GM18873 (cell line): ENCODE measurements at regions not wholly inside any gene's neighbourhood (a gene's known extent, or its start where the extent isn't known, plus 50 kb on each side); places are given as distances from the start of the nearest gene placed in this dataset.
"Not testable (repeated sequence)": the region's sequence is repeated elsewhere in the genome, so short reads cannot be mapped to it uniquely, and the experiment has no call there.

ENCODE experiments used
- ATAC-seq: cut with Tn5 transposase; IDR thresholded peaks from one replicate; pipeline ENCODE4 v1.9.1; 2021; ENCODE audit warnings: mild to moderate bottlenecking, moderate library complexity, moderate number of reproducible peaks; ENCODE audit not compliant: unreplicated experiment, low FRiP score

DNA sequence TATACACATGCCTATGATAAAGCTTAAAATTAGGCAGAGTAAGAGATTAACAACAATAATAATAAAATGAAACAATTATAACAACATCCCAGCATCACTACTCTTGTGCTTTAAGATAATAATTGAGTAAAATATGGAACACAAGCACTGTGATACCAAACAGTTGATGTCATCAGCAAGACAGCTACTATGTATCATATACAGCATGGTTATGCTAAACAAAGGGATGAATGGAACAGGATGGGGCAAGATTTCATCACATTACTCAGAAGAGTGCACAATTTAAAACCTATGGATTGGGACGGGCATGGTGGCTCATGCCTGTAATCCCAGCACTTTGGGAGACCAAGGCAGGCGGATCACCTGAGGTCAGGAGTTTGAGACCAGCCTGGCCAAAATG is 1221.0 kb downstream of the SUCLG1 start:
- no peak for ATAC-seq

DNA sequence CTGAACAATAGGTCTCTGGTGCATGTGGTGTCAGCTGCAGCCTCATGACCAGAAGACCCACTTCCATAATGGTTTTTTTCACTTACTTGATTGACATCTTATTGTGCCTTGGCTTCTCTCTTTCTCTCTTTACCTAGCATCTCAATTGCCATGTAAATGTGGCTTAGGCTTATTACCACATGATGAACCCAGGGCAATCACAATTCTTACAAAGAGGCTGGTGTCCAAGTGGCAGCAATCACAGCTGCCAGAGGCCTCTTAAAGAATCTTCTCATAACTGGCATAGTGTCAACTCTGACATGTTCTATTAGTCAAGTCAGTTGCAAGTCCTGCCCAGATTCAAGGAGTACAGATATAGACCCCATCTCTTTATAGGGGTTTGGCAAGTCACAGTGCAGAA is 1224.8 kb downstream of the SUCLG1 start:
- no peak for ATAC-seq

DNA sequence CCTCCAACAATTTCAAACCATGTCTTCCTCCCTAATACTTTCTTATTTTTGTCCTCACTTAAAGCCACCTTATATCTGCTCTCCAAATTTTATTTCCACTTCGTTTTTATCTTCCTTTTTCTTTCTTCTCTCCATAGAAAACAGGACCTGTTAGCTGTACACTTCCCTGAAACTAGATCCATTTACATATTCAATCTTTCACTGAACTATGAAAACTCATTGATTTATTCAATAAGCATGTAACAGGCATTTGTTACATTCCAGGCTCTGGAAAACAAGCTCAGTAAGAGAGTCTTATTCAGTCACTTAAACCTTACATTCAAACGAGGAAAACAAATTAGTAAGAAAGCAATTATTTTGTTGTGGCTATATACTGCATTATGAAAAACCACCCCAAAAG is 1225.3 kb downstream of the SUCLG1 start:
- no peak for ATAC-seq

GRCh38 chr2:83233326-83233725 is 1225.8 kb downstream of the SUCLG1 start:
- ATAC-seq, result no peak

DNA sequence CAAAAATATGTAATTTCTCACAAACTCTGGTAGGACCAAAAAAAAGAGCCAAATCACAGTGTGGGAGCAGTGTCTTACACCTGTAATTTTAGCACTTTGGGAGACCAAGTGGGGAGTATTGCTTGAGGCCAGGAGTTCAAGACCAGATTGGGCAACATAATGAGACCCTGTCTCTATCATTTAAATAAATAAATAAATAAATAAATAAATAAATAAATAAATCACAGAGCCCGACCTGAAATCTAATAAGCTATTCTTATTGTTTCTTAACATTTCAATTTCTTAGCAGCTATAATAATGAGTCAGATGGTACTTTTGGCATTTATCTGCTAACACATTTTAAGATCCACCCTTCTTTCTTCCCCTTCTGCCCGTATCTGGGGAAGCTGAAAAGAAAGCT is 1229.6 kb downstream of the SUCLG1 start:
- no peak for ATAC-seq

DNA sequence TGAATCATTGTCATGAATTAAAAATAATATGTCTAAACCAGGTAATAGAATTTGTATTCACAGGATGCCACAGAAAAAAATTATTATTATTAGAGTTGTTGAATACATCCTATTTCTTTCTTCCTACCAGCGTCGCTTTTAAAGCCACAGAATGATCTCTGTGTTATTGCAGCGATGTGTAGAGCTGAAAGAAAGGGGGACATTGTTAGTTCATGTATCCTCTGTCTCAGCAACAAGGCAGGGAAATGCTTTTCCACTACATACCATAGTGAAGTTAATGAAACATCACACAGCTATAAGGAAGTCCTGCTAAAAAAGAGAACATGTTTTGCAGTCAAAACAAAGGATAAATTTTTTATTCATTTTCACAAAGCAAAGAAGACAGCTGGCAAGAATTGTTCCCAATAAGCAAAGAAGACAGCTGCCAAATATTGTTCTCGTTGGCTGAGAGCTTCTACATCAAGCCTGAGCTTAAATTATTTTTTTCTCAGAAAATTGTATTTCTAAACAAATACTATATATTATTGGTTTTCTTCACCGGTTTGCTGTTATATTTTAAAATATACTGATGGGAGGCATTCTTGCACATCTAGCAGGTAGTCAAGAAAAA is 1234.4 kb downstream of the SUCLG1 start:
- ATAC-seq, result no peak

GRCh38 chr2:83221258-83221657 is 1237.8 kb downstream of the SUCLG1 start:
- no peak for ATAC-seq

GRCh38 chr2:83217854-83218253 is 1241.2 kb downstream of the SUCLG1 start:
- ATAC-seq, result no peak

DNA sequence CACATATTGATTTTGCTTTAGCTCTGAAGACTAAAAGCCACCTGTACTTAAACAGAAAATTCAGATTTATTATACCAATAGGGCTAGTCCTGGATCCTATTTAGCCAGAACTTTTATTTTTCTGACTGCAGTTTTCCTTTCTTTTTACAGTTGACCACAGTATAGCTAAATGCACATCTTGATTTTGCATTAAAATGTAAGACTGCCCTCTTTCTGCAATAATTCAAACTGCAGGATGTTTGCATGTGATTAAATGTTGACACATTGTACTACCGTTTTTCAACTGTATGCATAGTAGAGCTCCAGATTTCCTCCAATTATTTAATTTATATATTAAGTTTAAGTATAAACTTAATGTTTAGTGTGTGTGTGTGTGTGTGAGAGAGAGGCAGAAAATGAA is 1262.9 kb downstream of the SUCLG1 start:
- no peak for ATAC-seq

DNA sequence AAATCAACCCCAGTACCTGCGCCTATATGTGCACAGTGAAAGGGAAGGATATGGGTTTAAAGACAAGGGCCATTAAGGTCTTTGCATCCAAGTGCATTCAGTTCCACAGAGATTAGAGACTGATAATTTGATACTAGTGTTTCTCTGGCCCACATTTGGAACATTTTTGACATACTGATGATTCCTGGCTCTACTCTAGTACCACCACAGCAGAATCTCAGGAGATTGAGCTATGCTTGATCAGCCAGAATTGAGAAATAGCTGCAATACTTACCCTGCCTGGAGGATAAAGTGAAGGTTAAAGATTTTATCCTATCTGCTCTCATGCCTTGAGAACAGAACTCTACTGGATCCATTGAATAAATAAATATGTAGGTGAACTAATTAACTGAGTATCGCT is 1267.8 kb downstream of the SUCLG1 start:
- ATAC-seq, result no peak

DNA sequence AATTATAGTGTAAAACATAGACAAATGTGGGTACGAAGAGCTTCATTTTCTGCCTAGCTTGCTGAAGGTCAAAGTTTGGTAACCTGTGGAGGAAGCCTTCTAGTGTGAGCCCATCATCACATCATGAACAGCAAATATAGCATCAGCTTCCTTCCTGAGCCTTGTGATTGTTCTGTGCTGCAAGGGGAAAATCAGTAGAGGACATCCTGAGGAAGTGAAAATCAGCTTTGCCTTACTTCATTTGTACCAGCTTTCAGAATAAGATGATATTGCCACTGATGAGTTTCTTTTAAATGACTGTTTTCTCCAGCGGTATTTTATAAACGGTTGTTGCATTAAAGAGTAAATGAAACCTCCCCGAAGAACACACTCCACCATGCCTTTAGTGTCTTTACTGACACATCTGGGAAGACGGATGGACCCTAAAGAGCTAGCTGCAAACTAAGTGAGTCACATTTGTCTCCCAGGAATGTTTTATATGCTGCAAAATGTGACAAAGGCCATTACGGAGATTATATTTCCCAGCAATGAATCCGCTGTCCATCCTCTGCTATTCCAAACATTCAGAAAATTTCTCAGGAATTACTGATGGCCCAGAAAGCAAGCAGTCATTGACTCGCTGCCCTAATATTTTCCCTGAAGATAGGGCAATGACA is 1272.8 kb downstream of the SUCLG1 start:
- no peak for ATAC-seq

DNA sequence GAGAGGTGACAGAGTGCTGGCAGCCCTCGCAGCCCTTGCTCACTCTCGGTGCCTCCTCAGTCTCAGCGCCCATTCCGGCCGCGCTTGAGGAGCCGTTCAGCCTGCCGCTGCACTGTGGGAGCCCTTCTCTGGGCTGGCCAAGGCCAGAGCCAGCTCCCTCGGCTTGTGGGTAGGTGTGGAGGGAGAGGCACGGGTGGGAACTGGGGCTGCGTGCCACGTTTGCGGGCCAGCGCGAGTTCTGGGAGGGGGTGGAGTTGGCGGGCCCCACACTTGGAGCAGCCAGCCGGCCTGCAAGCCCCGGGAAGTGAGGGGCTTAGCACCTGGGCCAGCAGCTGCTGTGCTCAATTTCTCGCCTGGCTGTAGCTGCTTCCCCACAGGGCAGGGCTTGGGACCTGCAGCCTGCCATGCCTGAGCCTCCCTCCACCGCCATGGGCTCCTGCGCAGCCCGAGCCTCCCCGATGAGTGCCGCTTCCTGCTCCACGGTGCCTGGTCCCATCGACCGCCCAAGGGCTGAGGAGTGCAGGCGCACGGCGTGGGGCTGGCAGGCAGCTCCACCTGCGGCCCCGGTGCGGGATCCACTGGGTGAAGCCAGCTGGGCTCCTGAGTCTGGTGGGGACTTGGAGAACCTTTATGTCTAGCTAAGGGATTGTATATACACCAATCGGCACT is 1278.1 kb downstream of the SUCLG1 start:
- not testable (repeated sequence) for ATAC-seq

DNA sequence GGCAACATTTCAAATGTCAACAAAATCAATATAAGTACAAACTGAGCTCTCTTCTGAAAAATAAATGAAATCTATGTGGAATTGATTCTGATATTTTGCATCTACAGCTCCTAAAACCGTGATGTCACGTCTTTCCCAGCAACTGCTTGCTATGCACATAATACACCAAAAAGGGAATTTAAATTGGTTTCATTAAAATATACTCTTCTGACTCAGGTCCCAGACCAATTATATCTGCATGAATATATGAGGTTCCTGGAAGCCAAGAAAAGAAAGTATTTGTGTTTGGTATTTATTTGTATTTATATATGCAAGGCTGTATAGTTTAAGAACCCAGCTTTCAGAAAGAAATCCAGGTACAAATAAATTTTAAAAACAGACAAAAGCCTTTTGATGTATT is 1282.5 kb downstream of the SUCLG1 start:
- no peak for ATAC-seq

DNA sequence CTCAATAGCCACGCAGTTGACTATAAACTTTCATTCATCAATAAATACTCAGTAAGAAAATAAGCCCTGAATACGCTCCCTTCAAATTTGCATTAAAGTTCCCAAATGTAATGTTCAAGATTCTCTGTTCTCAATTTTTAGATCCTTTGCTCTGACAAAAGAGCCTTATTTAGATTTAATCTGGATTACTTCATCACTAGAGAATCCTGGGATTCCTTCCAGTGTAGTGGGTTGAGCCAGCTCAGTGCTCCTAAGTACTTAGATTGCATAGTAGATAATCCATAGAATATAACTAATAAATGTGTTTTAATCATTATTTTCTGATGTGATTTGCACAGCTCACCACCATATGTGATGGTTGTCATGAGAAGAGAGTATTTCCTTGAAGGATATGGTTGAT is 1286.2 kb downstream of the SUCLG1 start:
- ATAC-seq, result no peak

DNA sequence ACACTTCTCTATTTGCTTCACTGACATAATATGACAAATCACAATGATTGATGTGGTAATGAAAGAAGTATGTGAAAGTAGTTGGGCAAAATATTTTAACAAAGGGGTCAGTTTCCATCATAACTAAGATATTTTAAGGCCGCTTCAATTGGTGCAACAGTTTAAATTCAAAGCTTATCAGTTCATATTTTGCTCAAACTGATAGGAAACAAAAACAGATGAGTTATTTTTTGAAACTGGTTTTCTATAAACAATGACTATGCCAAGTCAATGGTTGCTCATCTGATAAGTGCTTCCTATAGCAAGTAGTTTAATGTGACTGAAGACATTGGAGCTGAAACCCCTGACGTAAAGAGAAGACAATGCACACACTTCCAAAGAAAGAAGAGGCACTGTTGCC is 1290.7 kb downstream of the SUCLG1 start:
- no peak for ATAC-seq

DNA sequence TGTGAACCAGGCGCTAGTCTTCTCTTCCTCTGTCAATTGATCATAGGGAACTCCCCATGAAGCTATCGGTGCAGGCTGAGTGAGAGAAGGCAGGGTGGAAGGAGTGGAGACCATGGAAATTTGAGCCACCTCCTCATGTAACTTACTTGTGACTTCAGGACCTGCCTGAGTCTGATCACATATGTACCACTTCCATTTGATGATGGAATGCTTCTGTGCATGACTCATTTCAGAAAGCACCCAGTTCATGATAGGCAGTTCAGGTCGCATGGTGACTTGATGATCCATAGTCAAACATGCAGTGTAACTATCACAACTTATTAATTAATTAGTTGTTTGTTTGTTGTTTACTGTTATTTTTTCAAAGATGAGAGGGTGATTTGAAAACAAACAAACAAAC is 1296.7 kb downstream of the SUCLG1 start:
- no peak for ATAC-seq

- ATAC-seq, result no peak
Measured at GRCh38 chr2:83160571-83160970, 1298.5 kb downstream of the SUCLG1 start.

DNA sequence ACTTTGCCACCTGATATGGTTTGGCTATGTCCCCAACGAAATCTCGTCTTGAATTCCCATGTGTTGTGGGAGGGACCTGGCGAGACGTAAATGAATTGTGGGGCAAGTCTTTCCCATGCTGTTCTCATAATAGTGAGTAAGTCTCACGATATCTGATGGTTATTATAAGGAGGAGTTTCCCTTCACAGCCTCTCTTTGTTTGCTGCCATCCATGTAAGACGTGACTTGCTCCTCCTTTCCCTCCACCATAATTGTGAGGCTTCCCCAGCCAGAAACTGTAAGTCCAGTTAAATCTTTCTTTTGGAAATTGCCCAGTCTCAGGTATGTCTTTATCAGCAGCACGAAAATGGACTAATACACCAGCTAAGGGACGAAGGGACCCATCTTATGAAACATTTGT is 1303.3 kb downstream of the SUCLG1 start:
- no peak for ATAC-seq

DNA sequence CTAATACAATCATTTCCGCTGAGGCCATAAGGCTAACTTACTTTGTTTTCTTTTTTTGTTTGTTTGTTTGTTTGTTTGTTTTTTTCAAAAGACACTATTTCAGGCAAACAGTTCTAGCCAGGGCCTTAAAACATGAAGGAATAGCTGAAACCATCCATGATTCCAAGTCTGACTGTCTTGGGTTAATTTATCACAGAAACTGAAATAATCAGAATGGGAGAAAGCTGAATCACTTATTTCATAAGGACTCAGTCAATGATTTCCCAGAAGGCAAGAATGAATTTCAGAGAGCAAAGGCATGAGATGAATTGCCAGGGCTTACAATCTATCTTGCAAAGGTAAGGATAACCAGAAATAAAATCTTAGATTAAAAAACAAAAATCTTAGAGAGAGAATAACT is 1315.1 kb downstream of the SUCLG1 start:
- ATAC-seq, result no peak

- no peak for ATAC-seq
Measured at GRCh38 chr2:83142934-83143333, 1316.1 kb downstream of the SUCLG1 start.

GRCh38 chr2:83115606-83116005 is 1343.5 kb downstream of the SUCLG1 start:
- no peak for ATAC-seq

GRCh38 chr2:83115155-83115554 is 1343.9 kb downstream of the SUCLG1 start:
- no peak for ATAC-seq
